ENCODE measurements at regions not wholly inside any gene's neighbourhood (a gene's known extent, or its start where the extent isn't known, plus 50 kb on each side); places are given as distances from the start of the nearest gene placed in this dataset.

DNA sequence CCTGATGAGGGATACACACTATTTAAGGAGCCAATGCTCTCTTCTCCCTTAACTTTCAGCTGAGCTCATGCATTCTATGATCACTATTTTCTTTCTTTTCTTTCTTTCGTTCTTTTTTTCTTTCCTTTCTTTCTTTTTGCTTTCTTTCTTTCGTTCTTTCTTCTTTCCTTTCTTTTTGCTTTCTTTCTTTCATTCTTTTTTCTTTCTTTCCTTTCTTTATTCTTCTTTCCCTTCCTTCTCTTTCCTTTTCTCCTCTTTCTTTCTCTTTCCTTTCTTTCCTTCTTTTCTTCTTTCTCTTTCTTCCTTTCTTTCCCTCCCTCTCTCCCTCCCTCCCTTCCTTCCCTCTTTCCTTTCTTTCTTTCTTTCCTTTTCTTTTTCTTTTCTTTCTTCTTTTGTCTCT is 761.2 kb downstream of the SEMA5A start:
- H3K79me2 ChIP-seq (ENCODE audit: control insufficient read depth, insufficient read depth, low read length): no peaks in the 10 kb centered on the region
- H3K4me1 ChIP-seq (ENCODE audit: control insufficient read depth, extremely low read depth, insufficient read depth, low read length): no peaks in the 10 kb centered on the region
- no peak overlapping the region for H3K4me3 ChIP-seq (ENCODE audit: control insufficient read depth in 2 of 3, extremely low read depth in 1 of 3, insufficient read depth in 2 of 3, low read depth in 1 of 3, low read length in 3 of 3)
- H3K9me1 ChIP-seq (ENCODE audit: control insufficient read depth, extremely low read depth, insufficient read depth, low read length): no peaks in the 10 kb centered on the region
- dilution Hi-C loops (cut with MboI; ENCODE audit: extremely low pct_ligation_motif_present, low sequenced_read_pairs): no loop called here
- H3K4me2 ChIP-seq (ENCODE audit: control insufficient read depth, extremely low read depth, insufficient read depth, low read depth, low read length): no peak overlapping the region
- FAIRE-seq: no peak
- H3K36me3 ChIP-seq (ENCODE audit: control insufficient read depth in 2 of 2, extremely low read depth in 1 of 2, insufficient read depth in 2 of 2, low read length in 2 of 2): no peaks in the 10 kb centered on the region
- no peaks in the 10 kb centered on the region for H3K9me3 ChIP-seq (ENCODE audit: control insufficient read depth, low read depth, low read length)
- H3K9ac ChIP-seq (ENCODE audit: control insufficient read depth, extremely low read depth, insufficient read depth, low read length): no peak overlapping the region
- DNase-seq (ENCODE audit: low read depth, low spot score): no peak
- H3K27me3 ChIP-seq (ENCODE audit: control insufficient read depth, extremely low read depth, insufficient read depth, low read length): no peaks in the 10 kb centered on the region
- TF ChIP-seq, protein P1, sequence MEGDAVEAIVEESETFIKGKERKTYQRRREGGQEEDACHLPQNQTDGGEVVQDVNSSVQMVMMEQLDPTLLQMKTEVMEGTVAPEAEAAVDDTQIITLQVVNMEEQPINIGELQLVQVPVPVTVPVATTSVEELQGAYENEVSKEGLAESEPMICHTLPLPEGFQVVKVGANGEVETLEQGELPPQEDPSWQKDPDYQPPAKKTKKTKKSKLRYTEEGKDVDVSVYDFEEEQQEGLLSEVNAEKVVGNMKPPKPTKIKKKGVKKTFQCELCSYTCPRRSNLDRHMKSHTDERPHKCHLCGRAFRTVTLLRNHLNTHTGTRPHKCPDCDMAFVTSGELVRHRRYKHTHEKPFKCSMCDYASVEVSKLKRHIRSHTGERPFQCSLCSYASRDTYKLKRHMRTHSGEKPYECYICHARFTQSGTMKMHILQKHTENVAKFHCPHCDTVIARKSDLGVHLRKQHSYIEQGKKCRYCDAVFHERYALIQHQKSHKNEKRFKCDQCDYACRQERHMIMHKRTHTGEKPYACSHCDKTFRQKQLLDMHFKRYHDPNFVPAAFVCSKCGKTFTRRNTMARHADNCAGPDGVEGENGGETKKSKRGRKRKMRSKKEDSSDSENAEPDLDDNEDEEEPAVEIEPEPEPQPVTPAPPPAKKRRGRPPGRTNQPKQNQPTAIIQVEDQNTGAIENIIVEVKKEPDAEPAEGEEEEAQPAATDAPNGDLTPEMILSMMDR (optimal IDR thresholded peaks at IDR 0.05 in 1 of 3, IDR thresholded peaks at IDR 0.05 in 1 of 3, conservative IDR thresholded peaks at IDR 0.05 in 1 of 3; ENCODE audit: extremely low read depth in 1 of 3, insufficient read depth in 2 of 3, low read length in 3 of 3): no peak
- no peak for TF ChIP-seq EZH2 (IDR thresholded peaks at IDR 0.05; ENCODE audit: low read length)
- no peak overlapping the region for H2AFZ ChIP-seq (ENCODE audit: control insufficient read depth, low read length)
- no peaks in the 10 kb centered on the region for H4K20me1 ChIP-seq (ENCODE audit: control insufficient read depth, extremely low read depth, insufficient read depth, low read length)
- no peak overlapping the region for H3K27ac ChIP-seq (ENCODE audit: control insufficient read depth, insufficient read depth, low read length)

DNA sequence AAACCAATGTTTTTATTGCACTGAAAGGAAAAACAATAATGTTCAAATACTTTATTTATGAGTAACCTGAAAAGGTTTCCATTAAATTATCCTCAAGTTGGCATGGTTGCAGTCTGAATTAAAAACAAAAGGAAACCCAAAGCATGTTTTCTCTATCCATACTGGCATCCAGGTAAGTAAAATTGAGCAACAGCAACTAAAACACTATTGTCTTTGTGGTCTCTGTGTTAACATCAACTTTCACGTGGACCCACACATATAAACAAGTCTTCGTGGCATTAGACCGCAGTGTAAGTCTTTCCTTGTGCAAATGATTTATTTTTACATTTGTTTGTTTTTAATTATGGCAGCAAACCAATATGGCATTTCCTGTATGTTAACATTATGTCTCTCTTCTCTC is 757.6 kb downstream of the SEMA5A start:
- Histone ChIP-seq H3K4me3 (ENCODE audit: control insufficient read depth in 2 of 3, extremely low read depth in 1 of 3, insufficient read depth in 2 of 3, low read depth in 1 of 3, low read length in 3 of 3) (no peak overlapping the region), H3K9me3 (ENCODE audit: control insufficient read depth, low read depth, low read length) (no peaks in the 10 kb centered on the region)
- no peak for FAIRE-seq

More for the DNA sequence above, 757.6 kb downstream of the SEMA5A start:
- no peaks in the 10 kb centered on the region for H3K36me3 ChIP-seq (ENCODE audit: control insufficient read depth in 2 of 2, extremely low read depth in 1 of 2, insufficient read depth in 2 of 2, low read length in 2 of 2)
- H3K79me2 ChIP-seq (ENCODE audit: control insufficient read depth, insufficient read depth, low read length): no peaks in the 10 kb centered on the region
- H3K4me2 ChIP-seq (ENCODE audit: control insufficient read depth, extremely low read depth, insufficient read depth, low read depth, low read length): no peak overlapping the region
- no peaks in the 10 kb centered on the region for H3K4me1 ChIP-seq (ENCODE audit: control insufficient read depth, extremely low read depth, insufficient read depth, low read length)
- H3K27ac ChIP-seq (ENCODE audit: control insufficient read depth, insufficient read depth, low read length): no peak overlapping the region
- no peak for TF ChIP-seq EZH2 (IDR thresholded peaks at IDR 0.05; ENCODE audit: low read length)
- TF ChIP-seq, protein P1 (optimal IDR thresholded peaks at IDR 0.05 in 1 of 3, IDR thresholded peaks at IDR 0.05 in 1 of 3, conservative IDR thresholded peaks at IDR 0.05 in 1 of 3; ENCODE audit: extremely low read depth in 1 of 3, insufficient read depth in 2 of 3, low read length in 3 of 3): no peak
- H2AFZ ChIP-seq (ENCODE audit: control insufficient read depth, low read length): no peak overlapping the region
- DNase-seq (ENCODE audit: low read depth, low spot score): no peak
- H3K9me1 ChIP-seq (ENCODE audit: control insufficient read depth, extremely low read depth, insufficient read depth, low read length): no peaks in the 10 kb centered on the region
- H3K9ac ChIP-seq (ENCODE audit: control insufficient read depth, extremely low read depth, insufficient read depth, low read length): no peak overlapping the region
- H3K27me3 ChIP-seq (ENCODE audit: control insufficient read depth, extremely low read depth, insufficient read depth, low read length): no peaks in the 10 kb centered on the region
- dilution Hi-C loops (cut with MboI; ENCODE audit: extremely low pct_ligation_motif_present, low sequenced_read_pairs): no loop called here
- H4K20me1 ChIP-seq (ENCODE audit: control insufficient read depth, extremely low read depth, insufficient read depth, low read length): no peaks in the 10 kb centered on the region

Measured in keratinocyte (primary cell).